ENCODE measurements at regions not wholly inside any gene's neighbourhood (a gene's known extent, or its start where the extent isn't known, plus 50 kb on each side); places are given as distances from the start of the nearest gene placed in this dataset.

GRCh38 chr3:157594413-157594812, 91.2 kb upstream of the VEPH1 start:
- TF ChIP-seq NFIC (IDR thresholded peaks at IDR 0.05): no peak
- TF ChIP-seq FOXM1 (IDR thresholded peaks at IDR 0.05; ENCODE audit: borderline replicate concordance, low read depth): no peak
- no peak for TF ChIP-seq CREB1 (IDR thresholded peaks at IDR 0.05; ENCODE audit: low read depth)
- no peak for TF ChIP-seq ZBTB7A (IDR thresholded peaks at IDR 0.05; ENCODE audit: low read depth)
- no peak for TF ChIP-seq RAD21 (IDR thresholded peaks at IDR 0.05; ENCODE audit: low read depth)
- TF ChIP-seq CEBPB (IDR thresholded peaks at IDR 0.05): no peak
- TF ChIP-seq TEAD4 (IDR thresholded peaks at IDR 0.05): no peak
- TF ChIP-seq, protein P1, sequence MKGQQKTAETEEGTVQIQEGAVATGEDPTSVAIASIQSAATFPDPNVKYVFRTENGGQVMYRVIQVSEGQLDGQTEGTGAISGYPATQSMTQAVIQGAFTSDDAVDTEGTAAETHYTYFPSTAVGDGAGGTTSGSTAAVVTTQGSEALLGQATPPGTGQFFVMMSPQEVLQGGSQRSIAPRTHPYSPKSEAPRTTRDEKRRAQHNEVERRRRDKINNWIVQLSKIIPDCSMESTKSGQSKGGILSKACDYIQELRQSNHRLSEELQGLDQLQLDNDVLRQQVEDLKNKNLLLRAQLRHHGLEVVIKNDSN (IDR thresholded peaks at IDR 0.05): no peak
- TF ChIP-seq, protein P2, sequence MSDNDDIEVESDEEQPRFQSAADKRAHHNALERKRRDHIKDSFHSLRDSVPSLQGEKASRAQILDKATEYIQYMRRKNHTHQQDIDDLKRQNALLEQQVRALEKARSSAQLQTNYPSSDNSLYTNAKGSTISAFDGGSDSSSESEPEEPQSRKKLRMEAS (IDR thresholded peaks at IDR 0.05): no peak
- TF ChIP-seq, protein P3, sequence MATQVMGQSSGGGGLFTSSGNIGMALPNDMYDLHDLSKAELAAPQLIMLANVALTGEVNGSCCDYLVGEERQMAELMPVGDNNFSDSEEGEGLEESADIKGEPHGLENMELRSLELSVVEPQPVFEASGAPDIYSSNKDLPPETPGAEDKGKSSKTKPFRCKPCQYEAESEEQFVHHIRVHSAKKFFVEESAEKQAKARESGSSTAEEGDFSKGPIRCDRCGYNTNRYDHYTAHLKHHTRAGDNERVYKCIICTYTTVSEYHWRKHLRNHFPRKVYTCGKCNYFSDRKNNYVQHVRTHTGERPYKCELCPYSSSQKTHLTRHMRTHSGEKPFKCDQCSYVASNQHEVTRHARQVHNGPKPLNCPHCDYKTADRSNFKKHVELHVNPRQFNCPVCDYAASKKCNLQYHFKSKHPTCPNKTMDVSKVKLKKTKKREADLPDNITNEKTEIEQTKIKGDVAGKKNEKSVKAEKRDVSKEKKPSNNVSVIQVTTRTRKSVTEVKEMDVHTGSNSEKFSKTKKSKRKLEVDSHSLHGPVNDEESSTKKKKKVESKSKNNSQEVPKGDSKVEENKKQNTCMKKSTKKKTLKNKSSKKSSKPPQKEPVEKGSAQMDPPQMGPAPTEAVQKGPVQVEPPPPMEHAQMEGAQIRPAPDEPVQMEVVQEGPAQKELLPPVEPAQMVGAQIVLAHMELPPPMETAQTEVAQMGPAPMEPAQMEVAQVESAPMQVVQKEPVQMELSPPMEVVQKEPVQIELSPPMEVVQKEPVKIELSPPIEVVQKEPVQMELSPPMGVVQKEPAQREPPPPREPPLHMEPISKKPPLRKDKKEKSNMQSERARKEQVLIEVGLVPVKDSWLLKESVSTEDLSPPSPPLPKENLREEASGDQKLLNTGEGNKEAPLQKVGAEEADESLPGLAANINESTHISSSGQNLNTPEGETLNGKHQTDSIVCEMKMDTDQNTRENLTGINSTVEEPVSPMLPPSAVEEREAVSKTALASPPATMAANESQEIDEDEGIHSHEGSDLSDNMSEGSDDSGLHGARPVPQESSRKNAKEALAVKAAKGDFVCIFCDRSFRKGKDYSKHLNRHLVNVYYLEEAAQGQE (IDR thresholded peaks at IDR 0.05; ENCODE audit: low read depth): no peak
- no peak for TF ChIP-seq TCF12 (IDR thresholded peaks at IDR 0.05; ENCODE audit: low read depth)
- no peak for TF ChIP-seq EP300 (IDR thresholded peaks at IDR 0.05; ENCODE audit: borderline replicate concordance)
- TF ChIP-seq TAF1 (IDR thresholded peaks at IDR 0.05; ENCODE audit: low read depth): no peak
- TF ChIP-seq YY1 (IDR thresholded peaks at IDR 0.05; ENCODE audit: low read depth): no peak
- no peak for TF ChIP-seq EGR1 (IDR thresholded peaks at IDR 0.05)

GRCh38 chr3:157592769-157593168, 89.6 kb upstream of the VEPH1 start:
- TF ChIP-seq RAD21 (IDR thresholded peaks at IDR 0.05; ENCODE audit: low read depth): no peak
- TF ChIP-seq, protein P3 (IDR thresholded peaks at IDR 0.05; ENCODE audit: low read depth): peak; percentile 55; the same call in 1 of the 2 replicates

DNA sequence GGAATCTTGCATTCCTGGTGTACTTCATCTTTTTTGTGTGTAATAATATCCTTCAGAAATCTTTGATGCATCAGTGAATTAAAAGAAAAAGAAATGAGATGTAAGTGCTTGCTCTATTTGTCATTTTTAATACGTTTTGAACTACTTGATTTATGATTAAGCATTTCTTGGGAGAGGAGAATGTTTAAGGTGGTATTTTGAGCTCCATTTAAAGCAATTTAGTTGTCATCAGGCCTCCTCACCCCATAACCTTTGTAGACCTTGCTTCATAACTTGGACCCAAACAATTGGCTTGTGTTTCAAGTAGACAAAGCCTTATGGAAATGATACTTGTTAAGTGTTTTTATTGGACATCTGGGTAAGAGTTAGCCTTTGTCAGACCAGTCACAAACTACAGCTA, 87.1 kb upstream of the VEPH1 start:
- TF ChIP-seq, protein P2 (IDR thresholded peaks at IDR 0.05): no peak
- TF ChIP-seq TEAD4 (IDR thresholded peaks at IDR 0.05): peak; percentile 31; the same call in 1 of the 2 replicates
- TF ChIP-seq EP300 (IDR thresholded peaks at IDR 0.05; ENCODE audit: borderline replicate concordance): peak; percentile 39; the same call in 1 of the 2 replicates

DNA sequence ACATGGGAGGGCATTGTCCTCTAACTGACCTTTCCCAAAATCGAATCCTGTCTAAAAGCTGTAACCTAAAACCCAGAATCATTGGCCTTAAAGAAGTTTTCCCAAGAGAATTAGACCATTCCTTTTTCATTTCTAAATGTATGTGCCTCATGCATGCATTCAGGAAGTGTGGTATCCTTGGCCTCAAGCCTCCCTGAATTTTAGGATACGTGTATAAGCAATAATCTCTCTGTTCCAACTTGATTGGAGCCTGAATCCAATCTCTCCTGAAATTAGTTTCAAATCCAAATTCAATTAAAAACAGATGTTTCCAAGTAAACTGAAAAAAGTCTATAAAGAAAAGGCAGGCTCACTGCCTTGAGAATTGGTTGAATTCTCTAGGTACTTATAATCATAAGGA, 86.0 kb upstream of the VEPH1 start:
- TF ChIP-seq FOXM1 (IDR thresholded peaks at IDR 0.05; ENCODE audit: borderline replicate concordance, low read depth) (no peak), CREB1 (IDR thresholded peaks at IDR 0.05; ENCODE audit: low read depth) (no peak), EGR1 (IDR thresholded peaks at IDR 0.05) (no peak), TAF1 (IDR thresholded peaks at IDR 0.05; ENCODE audit: low read depth) (no peak), TCF12 (IDR thresholded peaks at IDR 0.05; ENCODE audit: low read depth) (no peak), NFIC (IDR thresholded peaks at IDR 0.05) (no peak), ZBTB7A (IDR thresholded peaks at IDR 0.05; ENCODE audit: low read depth) (no peak), CEBPB (IDR thresholded peaks at IDR 0.05) (no peak), YY1 (IDR thresholded peaks at IDR 0.05; ENCODE audit: low read depth) (no peak), EP300 (IDR thresholded peaks at IDR 0.05; ENCODE audit: borderline replicate concordance) (no peak), RAD21 (IDR thresholded peaks at IDR 0.05; ENCODE audit: low read depth) (no peak), TEAD4 (IDR thresholded peaks at IDR 0.05) (no peak)
- TF ChIP-seq, protein P2 (IDR thresholded peaks at IDR 0.05): no peak
- TF ChIP-seq, protein P1 (IDR thresholded peaks at IDR 0.05): no peak
- TF ChIP-seq, protein P3 (IDR thresholded peaks at IDR 0.05; ENCODE audit: low read depth): no peak
